Endothelial cell of umbilical vein (primary cell): ENCODE measurements at regions not wholly inside any gene's neighbourhood (a gene's known extent, or its start where the extent isn't known, plus 50 kb on each side); places are given as distances from the start of the nearest gene placed in this dataset.

Source experiments
- BruUV-seq: library from RNA; stranded (reverse); fragments of 400-500 nt; replicated peaks from 2 replicates; lab custom pipeline; 2021; lab: Mats Ljungman, UMichigan
- CTCF ChIA-PET: fragments of 300-600, 350-600 bp; sonication (Branson Sonifier 250); formaldehyde crosslinking; loops from one replicate; lab custom pipeline; 2021; ENCODE audit warnings: antibody characterized with exemption, inconsistent platforms; lab: Charles Lee
- POLR2A ChIA-PET: fragments of 300-600, 350-600 bp; sonication (Branson Sonifier 250); formaldehyde crosslinking; loops from one replicate; lab custom pipeline; 2021; ENCODE audit warnings: antibody characterized with exemption, inconsistent platforms; lab: Charles Lee
- DNase-seq: peaks from one replicate; pipeline ENCODE4 v3.0.0-alpha.2; 2011; ENCODE audit warnings: low read depth, low spot score
- FAIRE-seq: peaks from 2 replicates; lab custom pipeline; 2011; peaks lifted over from hg19 to GRCh38; lab: Jason Lieb, UNC
- H2AFZ ChIP-seq: 2 replicates; pipeline ENCODE4 v1.6.0; 2012; ENCODE audit warnings: low read depth, low read length, control low read depth, inconsistent platforms
- H3K27ac ChIP-seq: 2 replicates; pipeline ENCODE4 v1.5.1; 2011; ENCODE audit warnings: low read depth, mild to moderate bottlenecking, control low read depth, low read length, moderate library complexity; ENCODE audit not compliant: insufficient read depth
- H3K27me3 ChIP-seq, 2 experiments: 2 replicates each; pipeline versions ENCODE4 v1.6.0 to v1.6.1; 2011; ENCODE audit warnings: low read length in 2 of 2, mixed read lengths in 1 of 2; ENCODE audit not compliant: control insufficient read depth in 2 of 2, insufficient read depth in 2 of 2
- H3K36me3 ChIP-seq, 2 experiments: 2 replicates in 1 of 2; 3 replicates in 1 of 2; pipeline ENCODE4 v1.5.1; 2011; ENCODE audit warnings: low read length in 2 of 2, mild to moderate bottlenecking in 1 of 2, moderate library complexity in 1 of 2; ENCODE audit not compliant: control insufficient read depth in 2 of 2, insufficient read depth in 2 of 2; ENCODE audit errors: extremely low read depth in 1 of 2
- H3K4me1 ChIP-seq: 3 replicates; pipeline ENCODE4 v1.5.1; 2011; ENCODE audit warnings: mild to moderate bottlenecking, low read length; ENCODE audit not compliant: control insufficient read depth, insufficient read depth; ENCODE audit errors: extremely low read depth
- H3K4me2 ChIP-seq: 2 replicates; pipeline ENCODE4 v1.6.1; 2011; ENCODE audit warnings: low read length, control low read depth, mixed read lengths; ENCODE audit not compliant: insufficient read depth
- H3K4me3 ChIP-seq, 3 experiments: fragments of 200-600 bp in 1 of 3; sonication (generic), shearing (Covaris generic) in 1 of 3; replicated peaks in 1 of 3; 2 replicates each; pipeline ENCODE4 v1.5.1; 2011 to 2016; ENCODE audit warnings: control low read depth in 3 of 3, low read length in 3 of 3, mild to moderate bottlenecking in 2 of 3, inconsistent platforms in 1 of 3, low read depth in 1 of 3, moderate library complexity in 1 of 3; ENCODE audit not compliant: insufficient read depth in 1 of 3
- H3K79me2 ChIP-seq: 2 replicates; pipeline ENCODE4 v1.6.0; 2012; ENCODE audit warnings: low read length, inconsistent platforms; ENCODE audit not compliant: control insufficient read depth, insufficient read depth
- H3K9ac ChIP-seq: replicated peaks from 2 replicates; pipeline ENCODE3; 2011; ENCODE audit warnings: low read length, control low read depth; ENCODE audit not compliant: insufficient read depth; ENCODE audit errors: extremely low read depth
- H3K9me1 ChIP-seq: replicated peaks from 3 replicates; pipeline ENCODE4 v1.6.0; 2011; ENCODE audit warnings: mild to moderate bottlenecking, low read length; ENCODE audit not compliant: control insufficient read depth, insufficient read depth; ENCODE audit errors: extremely low read depth
- H3K9me3 ChIP-seq: replicated peaks from 2 replicates; pipeline ENCODE4 v1.5.1; 2012; ENCODE audit warnings: low read length, inconsistent platforms; ENCODE audit not compliant: control insufficient read depth, insufficient read depth
- H4K20me1 ChIP-seq: replicated peaks from 2 replicates; pipeline ENCODE3; 2011; ENCODE audit warnings: mild to moderate bottlenecking, low read length; ENCODE audit not compliant: control insufficient read depth, insufficient read depth; ENCODE audit errors: extremely low read depth
- CTCF ChIP-seq, 2 donors: IDR thresholded peaks; 1 replicate in 1 of 2; 2 replicates in 1 of 2; pipeline ENCODE4 v1.5.1; 2011; ENCODE audit warnings: low read length in 2 of 2, mild to moderate bottlenecking in 2 of 2, moderate library complexity in 2 of 2, control low read depth in 1 of 2, inconsistent platforms in 1 of 2, low read depth in 1 of 2; ENCODE audit not compliant: insufficient read depth in 1 of 2; ENCODE audit errors: extremely low read depth in 1 of 2
- EZH2 ChIP-seq: IDR thresholded peaks from 2 replicates; pipeline ENCODE4 v1.6.1; 2012; ENCODE audit warnings: borderline replicate concordance, low read depth, mild to moderate bottlenecking, moderate library complexity, low read length, inconsistent platforms; ENCODE audit not compliant: severe bottlenecking
- FOS ChIP-seq: IDR thresholded peaks from 2 replicates; pipeline ENCODE4 v1.6.1; 2011; ENCODE audit warnings: mild to moderate bottlenecking, low read length, moderate library complexity, borderline replicate concordance; ENCODE audit not compliant: insufficient read depth
- JUN ChIP-seq: IDR thresholded peaks from 2 replicates; pipeline ENCODE4 v1.6.1; 2011; ENCODE audit warnings: borderline replicate concordance, low read depth; ENCODE audit not compliant: insufficient read length, insufficient read depth
- POLR2A ChIP-seq: IDR thresholded peaks from 2 replicates; pipeline ENCODE4 v1.6.1; 2012; ENCODE audit warnings: low read depth, mild to moderate bottlenecking, control low read depth, low read length
- dilution Hi-C: fragments of 300-500 bp; cut with MboI; formaldehyde crosslinking; loops from one replicate; pipeline ENCODE4 v1.15.0; 2019; ENCODE audit warnings: low sequenced_read_pairs; ENCODE audit not compliant: extremely low pct_ligation_motif_present
- intact Hi-C: fragments of 100-400 bp; cut with micrococcal nuclease; formaldehyde crosslinking; loops from one replicate; pipeline ENCODE4 v1.10.0; 2022
- TF ChIP-seq, protein P1 (sequence below): IDR thresholded peaks from 2 replicates; pipeline ENCODE4 v1.6.1; 2011; ENCODE audit not compliant: insufficient read depth, insufficient read length

DNA sequence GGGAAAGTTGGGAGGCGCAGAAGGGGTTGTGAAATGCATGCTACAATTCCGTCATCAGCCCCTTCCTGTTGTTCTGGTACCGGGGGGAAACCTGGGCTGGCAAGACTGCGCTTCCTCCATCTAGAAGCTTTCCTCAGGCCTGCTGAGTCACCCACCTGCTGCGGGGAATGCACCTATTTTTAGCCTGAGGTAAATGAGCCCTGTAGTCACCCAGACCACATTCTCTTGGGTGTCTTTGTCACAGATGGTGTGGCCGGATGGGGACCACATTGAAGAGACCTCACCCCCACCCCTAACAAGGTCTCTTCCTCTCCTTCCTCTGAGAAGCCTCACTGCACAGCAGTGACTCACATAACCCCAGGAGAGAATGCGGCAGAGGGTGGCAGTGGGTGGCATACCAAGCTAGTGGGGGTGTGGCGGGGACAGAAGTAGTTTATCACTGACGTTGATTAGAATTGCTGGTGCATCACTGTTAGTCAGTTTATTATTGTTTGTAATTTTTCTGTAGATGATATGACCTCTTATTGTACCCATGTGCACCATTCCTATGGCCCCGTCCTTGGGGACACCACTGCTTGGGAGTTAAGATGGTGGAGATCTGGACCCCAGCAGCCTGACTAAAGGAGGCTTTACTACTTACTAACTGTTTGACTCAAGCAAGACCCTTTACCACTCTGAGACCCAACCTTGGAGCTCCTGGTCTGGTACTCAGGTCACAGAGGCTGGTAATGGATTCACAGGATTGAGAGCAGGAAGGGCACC is 83.0 kb upstream of the DUSP5 start:
- CTCF ChIA-PET, result interaction anchor here (1.7 to 2.1 kb wide), 4 partner anchors 8 to 62 kb away, joined by 4 to 7 read pairs (median 6); no protein-coding TSS in a partner anchor
- no peak for DNase-seq
- Histone ChIP-seq H4K20me1 (no peaks in the 10 kb centered on the region), H3K36me3 (no peaks in the 10 kb centered on the region), H3K4me2 (no peak overlapping the region), H3K9me1 (no peaks in the 10 kb centered on the region), H3K27ac (peak overlapping the region; percentile 8), H3K9me3 (no peaks in the 10 kb centered on the region), H3K9ac (no peak overlapping the region), H3K4me1 (peaks cover 39% of the 10 kb centered on the region), H2AFZ (no peak overlapping the region), H3K79me2 (no peaks in the 10 kb centered on the region), H3K4me3 (no peak overlapping the region), H3K27me3 (no peaks in the 10 kb centered on the region)
- dilution Hi-C loops (no loop called here), intact Hi-C loops (loop anchor here (1.0 to 5.0 kb wide), 3 partner anchors 16 to 83 kb away; partner anchors contain the start of gene DUSP5)
- BruUV-seq, result no TSS peak
- peak; percentile 81 for FAIRE-seq
- no peak for TF ChIP-seq POLR2A
- TF ChIP-seq FOS, result peak; percentile 11
- TF ChIP-seq, protein P1, sequence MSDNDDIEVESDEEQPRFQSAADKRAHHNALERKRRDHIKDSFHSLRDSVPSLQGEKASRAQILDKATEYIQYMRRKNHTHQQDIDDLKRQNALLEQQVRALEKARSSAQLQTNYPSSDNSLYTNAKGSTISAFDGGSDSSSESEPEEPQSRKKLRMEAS, result no peak
- no peak for TF ChIP-seq CTCF (IDR thresholded peaks at IDR 0.05; ENCODE audit: extremely low read depth in 1 of 2, insufficient read depth in 1 of 2, low read depth in 1 of 2, low read length in 2 of 2)
- TF ChIP-seq JUN, result peak; percentile 10
- no peak for TF ChIP-seq EZH2
- POLR2A ChIA-PET, result interaction anchor here (1.3 kb wide), 1 partner anchor 84 kb away, joined by 3 read pairs; no protein-coding TSS in a partner anchor
